ENCODE measurements at regions not wholly inside any gene's neighbourhood (a gene's known extent, or its start where the extent isn't known, plus 50 kb on each side); places are given as distances from the start of the nearest gene placed in this dataset.
A peak's percentile ranks its signal among the peaks of the same experiment; 100 is the strongest.
"Not testable (repeated sequence)": the region's sequence is repeated elsewhere in the genome, so short reads cannot be mapped to it uniquely, and the experiment has no call there.

DNA sequence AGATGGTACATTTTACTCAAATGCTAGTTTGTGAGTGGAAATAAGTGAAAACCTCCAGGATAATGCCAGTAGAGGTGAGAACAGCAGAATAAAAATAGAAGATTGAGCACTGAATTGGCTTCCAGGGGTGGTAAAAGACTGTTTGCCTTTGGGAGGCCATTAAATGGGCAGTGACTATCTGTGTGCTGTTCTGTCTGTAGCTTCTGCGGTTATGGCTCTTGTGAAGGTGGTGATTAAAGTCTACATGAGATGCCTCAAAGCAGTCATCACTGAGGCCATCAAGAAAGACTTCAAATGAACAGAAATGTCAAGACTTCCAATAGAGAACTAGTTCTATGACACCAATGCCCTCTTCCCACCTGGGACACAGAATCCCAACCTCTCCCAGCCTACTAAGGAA, 108.8 kb downstream of the EFHB start:
- in situ Hi-C loops (cut with MboI; ENCODE audit: low pct_unique_long_range_greater_than_20kb, low sequenced_read_pairs), result no loop called here
- DNase-seq, result no peak

- DNase-seq, result no peak
- in situ Hi-C loops (cut with MboI; ENCODE audit: low pct_unique_long_range_greater_than_20kb, low sequenced_read_pairs), result no loop called here
Measured at GRCh38 chr3:19822805-19823204, 111.2 kb downstream of the EFHB start.

DNA sequence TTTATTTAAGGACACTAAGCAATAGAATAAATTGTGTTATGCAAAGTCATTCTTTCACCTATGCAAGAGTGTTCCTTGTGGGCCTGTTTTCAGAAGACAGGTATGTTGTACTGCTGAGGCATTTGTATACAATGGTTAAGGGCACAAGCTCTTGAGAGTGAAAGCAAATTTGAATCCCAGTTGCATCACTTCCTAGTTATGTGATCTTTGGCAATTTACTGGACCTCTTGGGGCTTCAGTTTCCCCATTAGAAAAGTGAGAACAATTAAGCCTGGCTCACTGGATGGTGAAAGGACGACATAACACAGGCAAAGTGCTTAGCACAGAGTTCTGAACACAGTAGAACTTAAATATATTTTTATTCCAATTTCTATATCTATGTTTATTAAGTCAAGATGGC, 117.4 kb downstream of the EFHB start:
- peak; percentile 16 for DNase-seq
- in situ Hi-C loops (cut with MboI; ENCODE audit: low pct_unique_long_range_greater_than_20kb, low sequenced_read_pairs), result no loop called here

DNA sequence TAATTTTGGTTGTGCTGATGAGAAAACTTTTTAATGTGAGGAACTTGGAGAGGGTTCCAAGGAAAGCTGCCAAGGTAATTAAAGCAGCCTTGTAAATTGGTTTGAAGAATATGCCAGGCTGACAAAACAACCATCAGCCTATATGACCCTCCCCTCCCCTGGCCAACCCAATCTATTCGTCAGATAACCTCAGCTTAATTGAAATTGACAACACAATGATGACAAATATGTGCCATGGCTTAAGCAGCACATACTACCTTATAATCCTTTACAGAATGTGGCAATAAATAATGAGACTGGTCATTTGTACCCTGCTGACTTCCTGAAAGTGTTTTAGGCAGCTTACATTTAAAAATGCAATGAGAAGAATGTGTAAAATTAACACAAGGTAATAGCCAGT, 118.2 kb downstream of the EFHB start:
- in situ Hi-C loops (cut with MboI; ENCODE audit: low pct_unique_long_range_greater_than_20kb, low sequenced_read_pairs), result no loop called here
- no peak for DNase-seq

DNA sequence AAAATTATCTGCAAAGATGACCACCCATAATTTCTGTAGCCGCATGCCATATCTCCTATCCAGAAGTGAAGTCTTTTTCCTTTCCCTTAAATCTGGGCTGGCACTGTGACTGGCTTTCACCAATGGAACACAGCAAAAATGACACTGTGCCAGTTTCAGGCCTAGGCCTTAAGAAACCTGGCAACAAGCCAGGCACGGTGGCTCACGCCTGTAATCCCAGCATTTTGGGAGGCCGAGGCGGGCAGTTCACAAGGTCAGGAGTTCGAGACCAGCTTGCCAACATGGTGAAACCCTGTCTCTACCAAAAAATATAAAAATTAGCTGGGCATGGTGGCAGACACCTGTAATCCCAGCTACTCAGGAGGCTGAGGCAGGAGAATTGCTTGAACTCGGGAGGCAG, 120.3 kb downstream of the EFHB start:
- in situ Hi-C loops (cut with MboI; ENCODE audit: low pct_unique_long_range_greater_than_20kb, low sequenced_read_pairs); DNase-seq: not testable (repeated sequence)

- in situ Hi-C loops (cut with MboI; ENCODE audit: low pct_unique_long_range_greater_than_20kb, low sequenced_read_pairs), result no loop called here
- DNase-seq, result peak; percentile 95
Measured at GRCh38 chr3:19811689-19812088, 122.3 kb downstream of the EFHB start.

DNA sequence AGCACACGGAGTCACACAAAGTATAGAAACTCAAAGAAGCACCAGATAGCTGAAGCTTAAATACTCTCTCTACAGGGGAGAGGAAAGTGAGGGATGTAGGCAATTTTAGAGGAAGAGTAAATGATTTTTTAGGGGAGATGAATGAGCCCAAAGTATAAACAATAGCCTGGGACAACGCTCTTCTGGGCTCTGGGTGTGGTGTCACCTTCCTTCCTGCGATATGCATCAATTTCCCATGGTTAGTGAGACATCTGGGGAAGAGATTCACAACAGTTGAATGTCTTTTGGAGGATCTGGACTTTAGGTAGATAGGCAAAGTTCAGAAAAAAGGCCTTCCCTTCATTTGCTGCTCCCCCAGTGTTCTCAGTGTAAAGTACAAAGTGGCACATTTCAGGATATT, 125.2 kb downstream of the EFHB start:
- no peak for DNase-seq
- in situ Hi-C loops (cut with MboI; ENCODE audit: low pct_unique_long_range_greater_than_20kb, low sequenced_read_pairs), result no loop called here

DNA sequence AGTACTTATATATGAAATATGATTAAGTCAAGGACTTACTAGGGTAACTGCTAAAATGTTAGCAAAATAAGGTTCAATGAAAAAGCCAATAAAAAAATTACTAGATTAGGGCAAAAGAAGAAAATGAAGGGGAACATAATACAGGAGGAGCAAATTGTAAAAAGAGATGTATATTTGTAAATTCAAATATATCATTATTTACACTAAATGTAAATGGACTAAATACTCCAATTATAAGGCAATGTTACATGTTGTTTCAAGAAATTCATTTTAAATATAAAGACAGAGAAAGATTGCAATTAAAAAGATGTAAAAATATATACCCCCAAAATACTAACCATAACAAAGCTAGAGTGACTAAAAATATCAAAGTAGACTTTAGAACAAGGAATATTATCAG, 134.1 kb downstream of the EFHB start:
- in situ Hi-C loops (cut with MboI; ENCODE audit: low pct_unique_long_range_greater_than_20kb, low sequenced_read_pairs), result no loop called here
- no peak for DNase-seq

GRCh38 chr3:19799115-19799514, 134.9 kb downstream of the EFHB start:
- DNase-seq, result no peak
- in situ Hi-C loops (cut with MboI; ENCODE audit: low pct_unique_long_range_greater_than_20kb, low sequenced_read_pairs), result no loop called here

DNA sequence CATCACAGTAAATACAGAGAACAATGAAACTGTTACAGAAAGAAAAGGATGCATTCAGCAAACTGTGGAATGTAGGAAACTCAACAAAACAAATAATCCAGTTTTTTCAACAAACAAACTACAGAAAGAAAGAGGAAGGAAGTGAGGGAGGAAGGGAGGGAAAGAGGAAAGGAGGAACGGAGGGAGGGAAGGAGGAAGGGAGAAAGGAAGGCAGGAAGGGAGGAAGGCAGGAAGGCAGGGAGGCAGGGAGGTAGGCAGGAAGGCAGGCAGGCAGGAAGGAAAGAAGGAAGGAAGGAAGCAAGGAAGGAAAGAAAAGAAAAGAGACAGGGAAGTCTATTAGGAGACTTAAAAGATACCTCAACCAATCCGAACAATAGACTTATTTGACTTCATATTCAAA, 135.7 kb downstream of the EFHB start:
- in situ Hi-C loops (cut with MboI; ENCODE audit: low pct_unique_long_range_greater_than_20kb, low sequenced_read_pairs), result no loop called here
- no peak for DNase-seq

DNA sequence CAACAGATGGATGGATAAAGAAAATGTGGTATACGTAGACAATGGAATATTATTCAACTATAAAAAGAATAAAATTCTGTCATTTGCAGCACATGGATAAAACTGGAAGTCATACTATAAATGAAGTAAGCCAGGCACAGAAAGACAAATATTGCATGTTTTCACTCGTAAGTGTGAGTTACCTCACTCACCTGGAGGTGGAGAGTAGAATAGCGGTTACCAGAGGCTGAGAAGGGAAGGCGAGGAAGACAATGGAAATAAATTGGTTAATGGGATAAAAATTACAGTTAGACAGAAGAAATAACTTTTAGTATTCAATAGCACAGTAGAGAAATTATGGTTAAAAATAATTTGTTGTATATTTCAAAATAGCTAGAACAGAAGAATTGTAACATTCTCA, 141.6 kb downstream of the EFHB start:
- in situ Hi-C loops (cut with MboI; ENCODE audit: low pct_unique_long_range_greater_than_20kb, low sequenced_read_pairs), result no loop called here
- DNase-seq, result no peak

DNA sequence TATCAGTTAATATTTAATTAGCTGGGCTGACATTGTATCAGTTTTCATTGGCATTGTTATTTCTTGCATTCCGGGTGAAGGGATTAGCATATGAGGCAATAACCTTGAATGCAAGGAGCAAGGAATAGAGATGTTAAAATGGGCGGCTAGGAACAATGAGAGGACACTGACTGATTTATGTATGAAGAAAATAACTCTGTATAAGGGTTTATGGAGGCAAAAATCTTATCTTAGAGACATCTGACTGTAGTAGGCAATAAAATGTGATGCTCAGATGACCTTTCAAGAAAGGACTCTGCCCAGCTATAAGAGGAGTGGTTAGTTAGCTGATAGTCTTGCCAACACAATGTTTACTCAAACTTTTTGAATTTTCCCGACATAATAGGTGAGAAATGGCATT, 158.3 kb downstream of the EFHB start:
- no peak for DNase-seq

GRCh38 chr3:19769694-19770093, 164.3 kb downstream of the EFHB start:
- in situ Hi-C loops (cut with MboI; ENCODE audit: low pct_unique_long_range_greater_than_20kb, low sequenced_read_pairs), result no loop called here
- no peak for DNase-seq

More for the DNA sequence above, 158.3 kb downstream of the EFHB start:
- in situ Hi-C loops (cut with MboI; ENCODE audit: low pct_unique_long_range_greater_than_20kb, low sequenced_read_pairs), result no loop called here

DNA sequence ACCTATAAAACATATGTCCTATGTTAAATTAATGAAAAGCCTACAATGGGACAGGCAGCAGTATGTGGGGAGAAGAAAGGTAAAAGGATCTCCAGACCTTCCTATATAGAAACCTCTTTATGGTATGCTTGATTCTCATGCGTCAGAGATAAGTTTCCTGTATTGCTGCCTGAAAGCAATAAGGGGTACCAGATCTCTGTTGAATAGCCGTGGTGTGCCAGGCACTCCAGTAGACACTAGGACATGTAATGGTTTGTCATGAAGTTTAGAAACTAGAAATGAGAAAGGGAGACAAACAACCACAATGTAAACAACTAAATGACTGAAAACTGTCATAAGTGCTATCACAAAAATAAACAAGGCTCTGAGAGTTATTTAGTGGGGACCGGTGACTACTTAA, 168.1 kb downstream of the EFHB start:
- DNase-seq, result no peak
- in situ Hi-C loops (cut with MboI; ENCODE audit: low pct_unique_long_range_greater_than_20kb, low sequenced_read_pairs), result no loop called here

DNA sequence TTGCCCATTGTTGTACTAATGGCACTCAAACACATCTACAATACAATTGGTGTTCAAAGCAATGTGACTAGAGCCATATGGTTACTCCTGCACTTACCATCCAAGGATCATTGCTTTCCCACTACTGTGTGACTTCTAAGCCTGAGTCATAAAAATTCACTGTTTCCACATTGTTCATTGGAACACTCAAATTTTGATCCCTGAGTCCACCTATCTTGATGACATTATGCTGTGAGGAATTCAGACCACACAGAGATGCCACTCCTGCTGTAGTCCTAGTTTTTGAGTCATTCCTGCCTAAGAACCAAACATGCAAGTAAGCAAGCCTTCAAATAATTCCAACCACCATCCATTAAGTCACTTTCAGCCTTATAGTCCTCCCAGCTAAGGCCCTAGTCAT, 176.2 kb downstream of the EFHB start:
- DNase-seq, result no peak
- in situ Hi-C loops (cut with MboI; ENCODE audit: low pct_unique_long_range_greater_than_20kb, low sequenced_read_pairs), result no loop called here

GRCh38 chr3:19749448-19750017, 184.5 kb downstream of the EFHB start:
- DNase-seq, result no peak
- in situ Hi-C loops (cut with MboI; ENCODE audit: low pct_unique_long_range_greater_than_20kb, low sequenced_read_pairs), result no loop called here

DNA sequence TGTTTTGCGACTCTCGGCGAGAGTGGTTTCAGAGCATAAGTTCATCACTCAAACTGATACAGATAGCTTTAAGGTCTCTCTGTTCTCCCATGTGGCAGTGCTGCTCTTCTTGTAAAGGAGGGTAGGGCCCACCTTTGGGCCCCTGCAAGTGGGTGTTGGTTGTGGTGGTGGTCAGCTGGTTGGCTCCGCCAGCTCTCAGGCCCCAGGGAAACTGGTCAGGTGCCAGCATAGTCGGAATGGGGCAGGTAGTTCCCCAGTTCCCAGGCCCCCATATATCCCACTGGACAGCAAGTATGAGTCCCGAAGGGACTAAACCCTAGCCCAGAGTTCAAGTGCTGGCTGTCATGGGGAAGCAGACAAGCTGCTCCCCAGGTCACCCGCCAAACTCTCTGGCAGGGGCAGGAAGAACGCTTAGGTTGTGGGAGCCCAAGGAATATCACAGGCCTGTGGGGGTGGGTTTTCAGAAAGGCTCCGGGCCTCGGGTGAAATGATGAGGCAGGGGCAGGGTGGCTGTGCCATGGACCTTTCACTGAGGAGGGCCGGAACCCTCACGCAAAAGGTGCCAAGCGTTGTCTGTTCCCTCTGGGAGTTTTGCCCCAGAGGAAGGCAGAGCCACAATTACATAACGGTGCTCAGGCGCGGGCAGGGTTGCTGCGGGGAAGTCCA, 185.1 kb downstream of the EFHB start:
- no peak for DNase-seq
- in situ Hi-C loops (cut with MboI; ENCODE audit: low pct_unique_long_range_greater_than_20kb, low sequenced_read_pairs), result no loop called here

DNA sequence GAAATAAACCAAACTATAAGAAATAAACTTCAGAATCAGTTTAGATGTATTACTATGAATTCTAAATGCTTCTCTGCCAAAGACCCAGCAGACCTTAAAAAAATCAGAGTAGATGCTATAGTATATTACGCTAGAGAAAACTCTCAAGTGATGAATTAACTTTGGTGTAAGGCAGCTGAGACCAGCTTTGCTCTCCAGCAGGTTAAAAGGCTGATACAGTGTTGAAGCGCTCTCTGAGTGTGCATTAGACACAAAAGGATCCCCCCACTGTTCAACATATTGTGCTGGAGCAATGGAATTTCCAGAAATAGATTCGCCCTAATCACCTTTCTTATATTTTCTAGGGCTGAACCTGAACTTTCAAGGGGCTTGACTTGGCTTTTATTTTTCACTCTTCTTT, 190.0 kb downstream of the EFHB start:
- no peak for DNase-seq
- in situ Hi-C loops (cut with MboI; ENCODE audit: low pct_unique_long_range_greater_than_20kb, low sequenced_read_pairs), result no loop called here

- in situ Hi-C loops (cut with MboI; ENCODE audit: low pct_unique_long_range_greater_than_20kb, low sequenced_read_pairs), result no loop called here
- no peak for DNase-seq
Measured at GRCh38 chr3:19742935-19743334, 191.1 kb downstream of the EFHB start.

DNA sequence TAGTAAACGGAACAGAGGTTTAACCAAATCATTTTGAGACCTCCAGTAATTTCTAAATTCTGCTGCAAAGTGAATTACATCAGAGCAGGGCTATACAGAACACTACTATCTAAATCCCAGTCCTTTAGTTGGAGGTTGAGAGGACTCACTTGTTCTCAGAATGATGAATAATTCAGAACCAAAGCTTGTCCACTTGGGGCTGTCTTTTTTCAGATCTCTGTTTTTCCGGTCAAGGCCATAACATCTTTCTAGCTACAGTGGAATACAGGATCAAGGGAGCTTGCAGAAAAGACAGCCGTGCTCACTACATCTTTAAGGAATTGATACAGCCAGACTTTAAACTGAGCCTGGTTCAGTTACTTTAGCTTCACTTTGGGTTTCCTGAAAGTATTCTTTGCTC, 194.5 kb downstream of the EFHB start:
- no peak for DNase-seq
- in situ Hi-C loops (cut with MboI; ENCODE audit: low pct_unique_long_range_greater_than_20kb, low sequenced_read_pairs), result no loop called here

- DNase-seq, result no peak
- in situ Hi-C loops (cut with MboI; ENCODE audit: low pct_unique_long_range_greater_than_20kb, low sequenced_read_pairs), result no loop called here
Measured at GRCh38 chr3:19738846-19739245, 195.2 kb downstream of the EFHB start.

All from KBM-7 (cell line).